ENCODE measurements at regions not wholly inside any gene's neighbourhood (a gene's known extent, or its start where the extent isn't known, plus 50 kb on each side); places are given as distances from the start of the nearest gene placed in this dataset.

DNA sequence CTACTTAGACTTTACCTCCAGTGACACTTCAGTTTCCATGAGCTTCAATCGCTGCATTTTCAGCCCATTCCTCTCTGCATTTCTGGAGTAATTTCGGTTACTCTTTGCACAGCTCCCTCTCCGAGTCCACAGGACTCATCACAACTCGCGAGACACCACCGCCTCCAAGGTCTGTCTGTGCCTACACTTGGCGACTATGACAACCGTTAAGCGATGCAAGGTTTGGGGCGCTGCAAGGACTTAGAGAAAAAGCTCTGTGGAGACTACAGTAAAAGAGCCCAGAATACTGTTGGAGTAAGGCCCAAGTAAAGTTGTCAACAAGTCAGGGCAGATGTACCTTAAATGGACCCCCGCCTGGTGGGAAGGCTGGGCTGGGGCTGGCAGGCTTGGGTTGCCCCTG, 95.7 kb upstream of the RPS6KA2 start:
- Histone ChIP-seq H3K79me1 (replicated peaks; ENCODE audit: low read length, poor library complexity, severe bottlenecking) (no peaks in the 10 kb centered on the region), H3K27me3 (ENCODE audit: control insufficient read depth in 1 of 2, insufficient read depth in 1 of 2, low read length in 2 of 2) (no peaks in the 10 kb centered on the region), H4K91ac (ENCODE audit: low read length) (no peak overlapping the region), H3K27ac (ENCODE audit: low read length, poor library complexity, severe bottlenecking) (no peak overlapping the region), H2AFZ (ENCODE audit: low read depth, low read length) (no peak overlapping the region), H3K9me3 (ENCODE audit: control insufficient read depth, low read length) (no peaks in the 10 kb centered on the region), H3K36me3 (ENCODE audit: control insufficient read depth in 1 of 2, insufficient read depth in 2 of 2, low read depth in 1 of 2, low read length in 2 of 2) (peaks cover 0 to 2% of the 10 kb centered on the region in 2 experiments), H2AK5ac (ENCODE audit: low read length, severe bottlenecking) (no peak overlapping the region), H2BK5ac (ENCODE audit: low read depth, low read length, poor library complexity, severe bottlenecking) (no peak overlapping the region), H2BK120ac (ENCODE audit: low read depth, low read length) (no peak overlapping the region), H3K4me3 (ENCODE audit: insufficient read depth in 1 of 2, low read depth in 1 of 2, low read length in 2 of 2) (no peak overlapping the region), H3K14ac (ENCODE audit: low read length in 2 of 2) (no peak overlapping the region), H3K4ac (ENCODE audit: low read depth in 1 of 2, low read length in 2 of 2) (no peak overlapping the region), H4K8ac (ENCODE audit: low read length) (no peak overlapping the region), H3K9ac (ENCODE audit: low read length) (no peak overlapping the region), H3K18ac (ENCODE audit: low read depth in 1 of 2, low read length in 2 of 2) (no peak overlapping the region), H3K23ac (ENCODE audit: low read length in 2 of 2) (no peak overlapping the region), H2BK15ac (ENCODE audit: low read depth, poor library complexity, severe bottlenecking) (no peak overlapping the region), H3K4me1 (ENCODE audit: control insufficient read depth, insufficient read depth, low read depth, low read length) (no peaks in the 10 kb centered on the region), H3K4me2 (ENCODE audit: low read length, poor library complexity, severe bottlenecking) (no peak overlapping the region), H2BK12ac (ENCODE audit: low read length in 2 of 2) (no peak overlapping the region)
- 97% methylated on average over 11 of the region's 11 CpGs for WGBS
- DNase-seq: no peak

GRCh38 chr6:166721576-166721975, 94.5 kb upstream of the RPS6KA2 start:
- Histone ChIP-seq H2BK15ac (ENCODE audit: low read depth, poor library complexity, severe bottlenecking) (no peak overlapping the region), H2AK5ac (ENCODE audit: low read length, severe bottlenecking) (no peak overlapping the region), H4K8ac (ENCODE audit: low read length) (no peak overlapping the region), H3K9me3 (ENCODE audit: control insufficient read depth, low read length) (no peaks in the 10 kb centered on the region), H2BK12ac (ENCODE audit: low read length in 2 of 2) (no peak overlapping the region), H3K18ac (ENCODE audit: low read depth in 1 of 2, low read length in 2 of 2) (no peak overlapping the region), H3K9ac (ENCODE audit: low read length) (no peak overlapping the region), H3K23ac (ENCODE audit: low read length in 2 of 2) (no peak overlapping the region), H3K36me3 (ENCODE audit: control insufficient read depth in 1 of 2, insufficient read depth in 2 of 2, low read depth in 1 of 2, low read length in 2 of 2) (peaks cover 0 to 2% of the 10 kb centered on the region in 2 experiments), H3K4me3 (ENCODE audit: insufficient read depth in 1 of 2, low read depth in 1 of 2, low read length in 2 of 2) (no peak overlapping the region), H3K4me2 (ENCODE audit: low read length, poor library complexity, severe bottlenecking) (no peak overlapping the region), H2AFZ (ENCODE audit: low read depth, low read length) (no peak overlapping the region), H3K4ac (ENCODE audit: low read depth in 1 of 2, low read length in 2 of 2) (no peak overlapping the region), H3K27me3 (ENCODE audit: control insufficient read depth in 1 of 2, insufficient read depth in 1 of 2, low read length in 2 of 2) (peaks cover 0 to 5% of the 10 kb centered on the region in 2 experiments), H3K27ac (ENCODE audit: low read length, poor library complexity, severe bottlenecking) (no peak overlapping the region), H2BK120ac (ENCODE audit: low read depth, low read length) (no peak overlapping the region), H3K4me1 (ENCODE audit: control insufficient read depth, insufficient read depth, low read depth, low read length) (no peaks in the 10 kb centered on the region), H3K79me1 (replicated peaks; ENCODE audit: low read length, poor library complexity, severe bottlenecking) (no peaks in the 10 kb centered on the region), H4K91ac (ENCODE audit: low read length) (no peak overlapping the region), H2BK5ac (ENCODE audit: low read depth, low read length, poor library complexity, severe bottlenecking) (no peak overlapping the region), H3K14ac (ENCODE audit: low read length in 2 of 2) (no peak overlapping the region)
- no peak for DNase-seq
- WGBS: 95% methylated on average over 12 of the region's 17 CpGs

GRCh38 chr6:166720856-166721255, 93.8 kb upstream of the RPS6KA2 start:
- H3K4me3 ChIP-seq (ENCODE audit: insufficient read depth in 1 of 2, low read depth in 1 of 2, low read length in 2 of 2): no peak overlapping the region
- peaks cover 0 to 5% of the 10 kb centered on the region in 2 experiments for H3K27me3 ChIP-seq (ENCODE audit: control insufficient read depth in 1 of 2, insufficient read depth in 1 of 2, low read length in 2 of 2)

DNA sequence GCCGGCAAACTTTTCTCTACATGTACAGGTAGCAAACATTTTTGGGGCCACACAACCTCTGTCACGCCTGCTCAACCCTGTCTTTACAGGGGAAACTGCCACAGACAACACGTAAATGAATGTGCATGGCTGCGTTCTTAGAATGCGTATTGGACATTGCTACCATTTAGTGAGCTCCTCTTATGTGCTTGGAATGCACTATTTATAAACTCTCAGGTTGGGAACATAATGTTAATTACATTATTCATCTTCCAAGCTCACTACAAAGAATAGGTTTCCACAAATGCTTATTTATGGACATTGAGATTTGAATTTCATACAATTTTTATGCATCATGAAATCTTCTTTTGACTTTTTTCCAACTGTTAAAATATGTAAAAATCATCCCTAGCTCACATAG, 92.0 kb upstream of the RPS6KA2 start:
- Histone ChIP-seq H3K4me2 (ENCODE audit: low read length, poor library complexity, severe bottlenecking) (no peak overlapping the region), H3K23ac (ENCODE audit: low read length in 2 of 2) (no peak overlapping the region), H3K9ac (ENCODE audit: low read length) (no peak overlapping the region), H3K9me3 (ENCODE audit: control insufficient read depth, low read length) (no peaks in the 10 kb centered on the region), H3K18ac (ENCODE audit: low read depth in 1 of 2, low read length in 2 of 2) (no peak overlapping the region), H3K27me3 (ENCODE audit: control insufficient read depth in 1 of 2, insufficient read depth in 1 of 2, low read length in 2 of 2) (peaks cover 0 to 5% of the 10 kb centered on the region in 2 experiments), H2BK120ac (ENCODE audit: low read depth, low read length) (no peak overlapping the region), H2BK5ac (ENCODE audit: low read depth, low read length, poor library complexity, severe bottlenecking) (no peak overlapping the region), H3K79me1 (replicated peaks; ENCODE audit: low read length, poor library complexity, severe bottlenecking) (no peaks in the 10 kb centered on the region), H2AFZ (ENCODE audit: low read depth, low read length) (no peak overlapping the region), H3K4me3 (ENCODE audit: insufficient read depth in 1 of 2, low read depth in 1 of 2, low read length in 2 of 2) (no peak overlapping the region), H3K27ac (ENCODE audit: low read length, poor library complexity, severe bottlenecking) (no peak overlapping the region), H3K4ac (ENCODE audit: low read depth in 1 of 2, low read length in 2 of 2) (no peak overlapping the region), H2BK12ac (ENCODE audit: low read length in 2 of 2) (no peak overlapping the region), H2BK15ac (ENCODE audit: low read depth, poor library complexity, severe bottlenecking) (no peak overlapping the region), H4K91ac (ENCODE audit: low read length) (no peak overlapping the region), H4K8ac (ENCODE audit: low read length) (no peak overlapping the region), H3K36me3 (ENCODE audit: control insufficient read depth in 1 of 2, insufficient read depth in 2 of 2, low read depth in 1 of 2, low read length in 2 of 2) (peaks cover 0 to 2% of the 10 kb centered on the region in 2 experiments), H3K4me1 (ENCODE audit: control insufficient read depth, insufficient read depth, low read depth, low read length) (no peaks in the 10 kb centered on the region), H2AK5ac (ENCODE audit: low read length, severe bottlenecking) (no peak overlapping the region), H3K14ac (ENCODE audit: low read length in 2 of 2) (no peak overlapping the region)
- DNase-seq: no peak
- WGBS: 94% methylated on average over 5 of the region's 5 CpGs

More at GRCh38 chr6:166720856-166721255, 93.8 kb upstream of the RPS6KA2 start:
- Histone ChIP-seq H3K4ac (ENCODE audit: low read depth in 1 of 2, low read length in 2 of 2) (no peak overlapping the region), H2BK5ac (ENCODE audit: low read depth, low read length, poor library complexity, severe bottlenecking) (no peak overlapping the region), H3K4me2 (ENCODE audit: low read length, poor library complexity, severe bottlenecking) (no peak overlapping the region), H4K91ac (ENCODE audit: low read length) (no peak overlapping the region), H2AK5ac (ENCODE audit: low read length, severe bottlenecking) (no peak overlapping the region), H2BK120ac (ENCODE audit: low read depth, low read length) (no peak overlapping the region), H3K27ac (ENCODE audit: low read length, poor library complexity, severe bottlenecking) (no peak overlapping the region), H4K8ac (ENCODE audit: low read length) (no peak overlapping the region), H3K9ac (ENCODE audit: low read length) (no peak overlapping the region), H2BK12ac (ENCODE audit: low read length in 2 of 2) (no peak overlapping the region), H3K36me3 (ENCODE audit: control insufficient read depth in 1 of 2, insufficient read depth in 2 of 2, low read depth in 1 of 2, low read length in 2 of 2) (peaks cover 0 to 2% of the 10 kb centered on the region in 2 experiments), H3K4me1 (ENCODE audit: control insufficient read depth, insufficient read depth, low read depth, low read length) (no peaks in the 10 kb centered on the region), H2BK15ac (ENCODE audit: low read depth, poor library complexity, severe bottlenecking) (no peak overlapping the region), H3K9me3 (ENCODE audit: control insufficient read depth, low read length) (no peaks in the 10 kb centered on the region), H3K14ac (ENCODE audit: low read length in 2 of 2) (no peak overlapping the region), H3K18ac (ENCODE audit: low read depth in 1 of 2, low read length in 2 of 2) (no peak overlapping the region), H2AFZ (ENCODE audit: low read depth, low read length) (no peak overlapping the region), H3K79me1 (replicated peaks; ENCODE audit: low read length, poor library complexity, severe bottlenecking) (no peaks in the 10 kb centered on the region), H3K23ac (ENCODE audit: low read length in 2 of 2) (no peak overlapping the region)
- no peak for DNase-seq
- 84% methylated on average over 5 of the region's 7 CpGs for WGBS

All from mesenchymal stem cell (in vitro differentiated cells and primary cell).